ENCODE measurements at regions not wholly inside any gene's neighbourhood (a gene's known extent, or its start where the extent isn't known, plus 50 kb on each side); places are given as distances from the start of the nearest gene placed in this dataset.

- TF ChIP-seq TP53 (CRISPR knock-in tag; IDR thresholded peaks at IDR 0.05): no peak
- TF ChIP-seq, protein P1, sequence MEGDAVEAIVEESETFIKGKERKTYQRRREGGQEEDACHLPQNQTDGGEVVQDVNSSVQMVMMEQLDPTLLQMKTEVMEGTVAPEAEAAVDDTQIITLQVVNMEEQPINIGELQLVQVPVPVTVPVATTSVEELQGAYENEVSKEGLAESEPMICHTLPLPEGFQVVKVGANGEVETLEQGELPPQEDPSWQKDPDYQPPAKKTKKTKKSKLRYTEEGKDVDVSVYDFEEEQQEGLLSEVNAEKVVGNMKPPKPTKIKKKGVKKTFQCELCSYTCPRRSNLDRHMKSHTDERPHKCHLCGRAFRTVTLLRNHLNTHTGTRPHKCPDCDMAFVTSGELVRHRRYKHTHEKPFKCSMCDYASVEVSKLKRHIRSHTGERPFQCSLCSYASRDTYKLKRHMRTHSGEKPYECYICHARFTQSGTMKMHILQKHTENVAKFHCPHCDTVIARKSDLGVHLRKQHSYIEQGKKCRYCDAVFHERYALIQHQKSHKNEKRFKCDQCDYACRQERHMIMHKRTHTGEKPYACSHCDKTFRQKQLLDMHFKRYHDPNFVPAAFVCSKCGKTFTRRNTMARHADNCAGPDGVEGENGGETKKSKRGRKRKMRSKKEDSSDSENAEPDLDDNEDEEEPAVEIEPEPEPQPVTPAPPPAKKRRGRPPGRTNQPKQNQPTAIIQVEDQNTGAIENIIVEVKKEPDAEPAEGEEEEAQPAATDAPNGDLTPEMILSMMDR (IDR thresholded peaks at IDR 0.05): no peak
Measured at GRCh38 chr2:18456026-18456425, 104.4 kb downstream of the RDH14 start.
